Kidney (tissue), 13 donors: ENCODE measurements at regions not wholly inside any gene's neighbourhood (a gene's known extent, or its start where the extent isn't known, plus 50 kb on each side); places are given as distances from the start of the nearest gene placed in this dataset.

Source experiments
- DNase-seq, 5 donors: peaks; one replicate each; pipeline ENCODE4 v3.0.0-alpha.2; 2013 to 2020
- FAIRE-seq: peaks from 2 replicates; lab custom pipeline; 2012; peaks lifted over from hg19 to GRCh38; lab: Jason Lieb, UNC
- H3K27ac ChIP-seq, 2 donors: one replicate each; pipeline ENCODE4 v1.7.0; 2013; ENCODE audit warnings: low read depth in 2 of 2, low read length in 2 of 2, inconsistent platforms in 1 of 2
- H3K27me3 ChIP-seq: one replicate; pipeline ENCODE4 v1.7.1; 2013; ENCODE audit warnings: low read length, inconsistent platforms; ENCODE audit not compliant: control insufficient read depth, insufficient read depth
- H3K36me3 ChIP-seq, 3 donors: one replicate each; pipeline versions ENCODE4 v1.7.0 to v1.7.1; 2013; ENCODE audit warnings: low read length in 3 of 3, control low read depth in 1 of 3, inconsistent platforms in 1 of 3; ENCODE audit not compliant: insufficient read depth in 3 of 3, control insufficient read depth in 2 of 3
- H3K4me1 ChIP-seq, 3 donors: one replicate each; pipeline versions ENCODE4 v1.7.0 to v1.7.1; 2013; ENCODE audit warnings: low read length in 3 of 3, inconsistent platforms in 1 of 3, low read depth in 1 of 3; ENCODE audit not compliant: control insufficient read depth in 2 of 3, insufficient read depth in 2 of 3
- H3K4me3 ChIP-seq, 3 donors: one replicate each; pipeline versions ENCODE4 v1.7.0 to v1.8.1; 2013; ENCODE audit warnings: low read length in 3 of 3, control low read depth in 1 of 3, inconsistent platforms in 1 of 3
- H3K9ac ChIP-seq, 3 donors: one replicate each; pipeline versions ENCODE4 v1.7.0 to v1.7.1; 2013; ENCODE audit warnings: low read length in 3 of 3, control low read depth in 1 of 3, inconsistent platforms in 1 of 3
- H3K9me3 ChIP-seq, 3 donors: one replicate each; pipeline versions ENCODE4 v1.7.0 to v1.7.1; 2013; ENCODE audit warnings: low read length in 3 of 3, control low read depth in 1 of 3, inconsistent platforms in 1 of 3; ENCODE audit not compliant: control insufficient read depth in 2 of 3, insufficient read depth in 1 of 3
- CTCF ChIP-seq: IDR thresholded peaks from 3 replicates; pipeline ENCODE4 v1.5.1; 2012; ENCODE audit warnings: mild to moderate bottlenecking, moderate library complexity, borderline replicate concordance; ENCODE audit not compliant: insufficient read depth; ENCODE audit errors: extremely low read depth
- intact Hi-C: fragments of 100-400 bp; cut with DNase I; formaldehyde crosslinking; loops from one replicate; pipeline ENCODE4 v1.11.1; 2022
- donor health status: control.
- donor health status: control.
- donor health status: control.
- donor health status: control.
- donor health status: control.
- donor health status: DM: yes; HTN: yes; CAD: no.
- donor health status: Normal renal cell carcinoma (clear cell type).

- Histone ChIP-seq H3K9me3 (no peaks in the 10 kb centered on the region), H3K36me3 (no peaks in the 10 kb centered on the region), H3K27ac (no peak overlapping the region), H3K4me3 (no peak overlapping the region), H3K9ac (no peak overlapping the region), H3K27me3 (no peaks in the 10 kb centered on the region), H3K4me1 (no peaks in the 10 kb centered on the region)
- intact Hi-C loops: no loop called here
- no peak for TF ChIP-seq CTCF
- DNase-seq (no peak), FAIRE-seq (no peak)
These were observed 501.0 kb upstream of the CDH11 start for GRCh38 chr16:65622871-65623270.

GRCh38 chr16:65622151-65622550 lies 500.3 kb upstream of the CDH11 start:
- no peaks in the 10 kb centered on the region for H3K27me3 ChIP-seq
- H3K4me1 ChIP-seq: no peaks in the 10 kb centered on the region
- TF ChIP-seq CTCF: no peak
- no peaks in the 10 kb centered on the region for H3K36me3 ChIP-seq
- intact Hi-C loops: no loop called here
- peak in 4 of 5 donors; percentile 66 to 79 (median 72) for DNase-seq
- H3K9ac ChIP-seq: no peak overlapping the region
- no peak overlapping the region for H3K27ac ChIP-seq
- no peak for FAIRE-seq
- no peaks in the 10 kb centered on the region for H3K9me3 ChIP-seq
- H3K4me3 ChIP-seq: no peak overlapping the region

GRCh38 chr16:65621640-65622039 lies 499.8 kb upstream of the CDH11 start:
- FAIRE-seq (no peak), DNase-seq (peak in 1 of 5 donors; percentile 26)
- no peak overlapping the region for H3K9ac ChIP-seq
- H3K36me3 ChIP-seq: no peaks in the 10 kb centered on the region
- no peaks in the 10 kb centered on the region for H3K9me3 ChIP-seq
- H3K27me3 ChIP-seq: no peaks in the 10 kb centered on the region
- TF ChIP-seq CTCF: no peak
- H3K4me3 ChIP-seq: no peak overlapping the region
- H3K4me1 ChIP-seq: no peaks in the 10 kb centered on the region
- intact Hi-C loops: no loop called here
- H3K27ac ChIP-seq: no peak overlapping the region

- H3K9ac ChIP-seq: no peak overlapping the region
- FAIRE-seq: no peak
- H3K27ac ChIP-seq: no peak overlapping the region
- no peak for DNase-seq
- intact Hi-C loops: no loop called here
- no peaks in the 10 kb centered on the region for H3K9me3 ChIP-seq
- no peaks in the 10 kb centered on the region for H3K36me3 ChIP-seq
- no peaks in the 10 kb centered on the region for H3K27me3 ChIP-seq
- no peak for TF ChIP-seq CTCF
- no peaks in the 10 kb centered on the region for H3K4me1 ChIP-seq
- no peak overlapping the region for H3K4me3 ChIP-seq
These were observed 497.7 kb upstream of the CDH11 start for GRCh38 chr16:65619606-65620005.
